Stimulated activated CD8-positive, alpha-beta memory T cell treated with anti-CD3 and anti-CD28 coated beads, Interleukin-15, amount 100 ng/mL, for 48 hours (primary cell): ENCODE measurements at regions not wholly inside any gene's neighbourhood (a gene's known extent, or its start where the extent isn't known, plus 50 kb on each side); places are given as distances from the start of the nearest gene placed in this dataset.

Source experiments
- DNase-seq, 2 donors: peaks; one replicate each; pipeline ENCODE4 v3.0.0-alpha.2; 2020; ENCODE audit warnings: low read depth in 2 of 2

DNA sequence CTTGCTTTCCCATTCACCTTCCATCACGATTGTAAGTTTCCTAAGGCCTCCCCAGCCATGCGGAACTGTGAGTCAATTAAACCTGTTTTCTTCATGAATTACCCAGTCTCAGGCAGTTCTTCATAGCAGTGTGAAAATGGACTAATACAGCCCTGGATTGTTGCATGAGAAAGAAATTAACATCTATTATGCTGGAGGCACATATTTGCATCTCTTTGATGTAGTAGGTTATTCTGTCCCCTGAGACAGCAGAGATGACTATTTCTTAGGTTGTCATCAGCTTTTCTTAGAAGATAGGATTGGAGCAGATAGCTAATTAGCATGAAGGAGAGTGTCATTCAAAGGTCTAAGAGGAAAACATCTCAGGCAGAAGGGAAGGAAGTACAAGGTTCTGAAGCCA lies 166.2 kb downstream of the OMA1 start:
- no peak for DNase-seq

DNA sequence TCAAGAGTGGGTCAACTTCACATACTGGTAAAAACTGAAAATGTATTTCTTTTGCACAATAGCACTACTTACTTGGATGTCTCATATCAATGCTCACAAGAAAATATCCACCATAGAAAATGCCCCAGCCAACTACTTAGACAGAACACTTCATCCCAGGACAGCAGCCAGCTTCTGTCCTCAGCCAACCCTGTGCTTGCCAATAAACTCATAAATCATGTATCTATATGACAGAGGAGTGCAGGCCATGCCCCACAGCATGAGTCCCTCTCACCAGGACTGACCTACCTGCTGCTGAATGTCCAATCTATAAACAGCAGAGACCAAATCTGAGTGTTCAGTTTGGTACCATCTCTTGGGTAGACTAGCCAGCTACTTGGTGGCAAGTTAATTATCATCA lies 179.3 kb downstream of the OMA1 start:
- no peak for DNase-seq

DNA sequence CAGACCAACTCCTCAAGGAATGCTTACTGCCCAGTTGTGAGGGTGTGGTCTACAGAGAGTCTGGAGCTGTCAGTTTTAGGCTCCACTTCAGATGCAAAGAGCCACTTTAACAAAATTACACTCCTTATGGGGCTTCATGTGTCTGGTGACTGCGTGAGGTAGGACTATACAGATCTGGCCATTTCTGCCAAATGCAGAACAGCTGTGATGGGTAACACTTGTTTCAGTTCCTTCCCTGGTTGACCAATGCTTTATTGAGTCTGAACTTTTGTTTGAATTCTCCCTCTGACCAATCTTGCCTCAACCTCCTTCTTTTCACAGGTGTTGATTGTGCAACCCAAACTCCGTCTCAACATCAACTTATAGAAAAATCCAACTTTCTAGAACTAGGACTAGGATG lies 181.2 kb downstream of the OMA1 start:
- no peak for DNase-seq

DNA sequence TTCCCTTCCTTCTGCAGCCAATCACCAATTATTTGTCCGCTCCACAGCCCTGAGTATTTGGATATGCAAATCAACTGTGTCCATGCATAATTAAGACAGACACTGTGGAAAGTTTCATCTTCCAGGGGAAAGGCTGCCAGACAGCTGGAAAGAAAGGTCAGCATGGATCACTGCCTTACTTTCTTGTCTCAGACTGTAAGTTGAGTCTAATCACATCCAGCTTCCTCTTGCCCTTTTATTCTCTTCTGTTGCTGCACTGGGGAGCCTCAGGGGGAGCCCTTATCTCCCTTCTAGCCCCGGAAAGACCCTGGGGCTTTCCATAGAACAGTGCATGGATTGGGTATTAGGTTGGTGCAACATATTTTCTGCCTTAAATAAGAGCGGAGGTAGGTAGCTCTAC lies 182.9 kb downstream of the OMA1 start:
- DNase-seq, result no peak

DNA sequence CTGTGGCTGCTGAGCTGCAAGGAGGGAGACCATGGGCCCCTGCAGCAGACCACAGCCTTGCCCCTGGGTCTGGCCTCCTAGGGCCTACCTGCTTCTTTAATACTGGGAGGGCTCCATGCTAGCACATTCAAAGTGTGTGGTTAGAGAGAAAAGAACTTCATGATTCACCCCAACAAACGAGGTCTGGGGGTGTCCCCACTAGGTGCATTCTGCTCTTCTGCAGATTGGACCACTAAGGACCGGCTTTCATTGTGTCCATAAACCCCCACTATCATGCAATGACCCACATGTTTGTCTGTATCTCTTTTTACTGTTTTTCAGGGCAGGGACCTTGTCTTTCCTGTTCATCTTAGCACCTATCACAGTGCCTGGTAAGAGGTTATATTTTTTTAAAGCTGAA lies 185.4 kb downstream of the OMA1 start:
- no peak for DNase-seq

DNA sequence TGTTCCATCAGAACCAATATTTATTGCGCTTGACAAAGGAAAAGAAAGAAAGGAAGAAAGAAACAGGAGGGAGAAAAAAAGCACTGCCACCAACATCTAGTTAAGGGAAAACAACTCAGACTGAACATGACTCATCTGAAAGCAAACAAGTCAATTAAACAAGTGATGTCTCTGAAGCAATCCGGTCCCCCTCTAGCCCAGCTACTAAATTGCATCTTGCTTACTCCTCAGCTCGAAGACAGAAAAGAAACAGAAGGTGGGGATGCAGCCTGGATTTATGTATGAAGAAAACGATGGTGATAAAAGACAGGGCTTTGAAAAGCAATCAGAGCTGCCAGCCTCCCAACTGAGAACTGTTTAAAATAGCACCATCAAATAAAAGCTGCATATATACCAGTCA lies 188.2 kb downstream of the OMA1 start:
- DNase-seq, result no peak

DNA sequence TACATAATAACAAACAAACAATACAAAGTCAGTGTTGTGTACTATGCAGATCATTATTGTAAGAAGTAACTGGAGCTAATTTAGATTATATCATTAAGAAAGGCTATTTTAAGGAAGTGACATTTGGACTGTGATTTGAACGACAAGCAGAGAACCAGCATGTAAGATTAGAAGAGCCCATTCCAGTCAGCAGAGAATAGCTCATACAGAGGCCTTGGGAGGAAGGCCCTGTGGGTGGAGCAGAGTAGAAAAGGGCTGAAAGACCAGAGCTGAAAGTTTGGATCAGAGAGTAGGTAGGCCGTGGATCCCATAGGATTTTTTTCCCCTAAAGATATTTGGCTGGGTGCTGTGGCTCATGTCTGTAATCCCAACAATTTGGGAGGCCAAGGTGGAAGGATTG lies 190.1 kb downstream of the OMA1 start:
- no peak for DNase-seq

DNA sequence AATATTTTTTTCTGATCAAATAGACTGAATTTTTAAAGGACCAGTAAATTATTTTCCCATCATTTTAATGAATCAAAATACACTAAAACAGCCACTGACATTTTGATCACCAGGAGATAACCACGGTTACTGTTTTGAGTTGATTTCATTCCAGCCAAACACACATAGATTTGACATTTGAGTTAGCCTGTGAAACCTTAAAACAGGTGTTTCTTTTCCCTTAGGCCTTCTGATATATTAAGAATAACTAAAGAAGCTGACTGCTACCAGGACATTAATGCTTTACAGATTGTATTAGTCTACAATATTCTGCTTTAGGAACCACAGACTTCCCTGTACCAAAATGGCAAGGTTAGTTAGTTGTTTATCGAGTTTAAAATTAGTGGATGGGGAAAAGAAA lies 193.4 kb downstream of the OMA1 start:
- DNase-seq, result no peak

DNA sequence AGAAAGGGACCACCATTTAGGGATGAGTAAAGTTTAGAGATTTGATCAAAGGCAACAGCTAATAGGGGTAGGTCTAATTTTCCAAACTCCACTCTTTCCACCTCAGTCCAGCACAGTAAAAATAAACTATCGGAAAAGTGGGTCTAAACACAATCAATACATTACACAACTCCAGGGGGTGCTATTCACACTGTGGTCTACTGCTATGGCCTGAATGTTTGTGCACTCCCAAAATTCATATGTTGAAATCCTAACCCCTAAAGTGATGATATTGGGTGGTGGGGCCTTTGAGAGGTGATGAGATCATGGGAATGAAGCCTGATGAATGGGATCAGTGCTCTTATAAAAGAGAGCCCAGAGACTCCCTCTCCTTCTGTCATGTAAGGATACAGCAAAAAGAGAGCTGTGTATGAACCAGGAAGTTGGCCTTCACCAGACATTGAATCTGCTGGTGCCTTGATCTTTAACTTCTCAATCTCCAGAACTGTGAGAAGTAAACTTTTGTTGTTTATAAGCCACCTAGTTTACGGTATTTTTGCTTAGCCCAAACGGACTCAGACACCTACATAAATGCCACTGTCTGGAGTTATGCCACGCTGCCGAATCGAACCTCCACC lies 193.9 kb downstream of the OMA1 start:
- no peak for DNase-seq

DNA sequence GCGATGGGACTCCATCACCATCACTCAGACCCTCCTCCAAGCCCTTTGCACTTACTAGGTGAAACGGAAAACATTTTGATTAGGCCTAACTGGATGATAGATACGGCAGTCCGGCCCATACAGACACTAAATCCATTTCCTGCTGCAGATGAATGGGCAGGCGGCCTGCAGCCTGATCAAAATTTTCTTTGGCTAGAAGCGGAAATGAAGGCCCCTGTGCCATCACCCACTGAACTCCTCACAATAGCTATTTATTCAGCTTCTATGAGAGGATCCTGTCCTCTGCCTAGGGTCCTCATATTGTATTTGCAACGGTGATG lies 200.5 kb downstream of the OMA1 start:
- no peak for DNase-seq

DNA sequence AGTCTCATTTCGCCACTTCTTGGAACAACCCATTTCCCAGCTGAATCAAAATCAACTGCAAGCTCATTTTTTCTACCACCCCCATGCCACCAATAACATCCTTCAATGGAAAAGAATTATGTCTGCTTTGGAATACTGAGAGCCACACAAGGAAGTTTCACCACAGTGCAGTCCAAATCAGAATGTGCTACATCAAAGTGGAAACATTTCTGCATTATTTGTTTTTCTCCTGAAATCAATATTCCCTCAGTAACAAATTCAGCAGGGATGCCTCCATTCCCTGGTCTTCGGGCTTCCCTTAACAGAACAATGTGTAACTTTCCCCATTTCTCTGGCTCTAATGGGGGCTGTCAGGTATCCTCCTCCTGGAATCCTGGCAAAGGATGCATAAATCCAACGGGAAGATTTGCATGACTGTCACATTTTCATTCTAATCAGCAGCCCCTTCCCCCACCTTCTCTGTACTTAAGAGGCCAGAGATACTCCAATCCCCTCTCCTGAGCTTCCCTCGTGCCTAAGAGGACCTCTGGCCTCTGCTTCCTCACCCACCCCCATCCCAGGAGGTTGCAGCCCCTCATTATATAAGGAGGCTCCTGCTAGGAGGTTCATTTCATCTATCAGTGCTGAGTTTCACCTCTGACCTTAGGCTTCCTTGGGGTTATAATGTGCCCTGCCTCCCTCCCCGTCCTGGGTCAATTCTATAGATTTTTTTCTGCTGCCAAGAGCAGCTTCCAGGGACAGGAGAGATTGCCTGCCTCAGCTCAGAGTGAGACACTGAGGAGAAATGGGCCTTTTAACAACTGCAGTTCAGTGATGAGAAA lies 201.1 kb downstream of the OMA1 start:
- DNase-seq, result no peak

DNA sequence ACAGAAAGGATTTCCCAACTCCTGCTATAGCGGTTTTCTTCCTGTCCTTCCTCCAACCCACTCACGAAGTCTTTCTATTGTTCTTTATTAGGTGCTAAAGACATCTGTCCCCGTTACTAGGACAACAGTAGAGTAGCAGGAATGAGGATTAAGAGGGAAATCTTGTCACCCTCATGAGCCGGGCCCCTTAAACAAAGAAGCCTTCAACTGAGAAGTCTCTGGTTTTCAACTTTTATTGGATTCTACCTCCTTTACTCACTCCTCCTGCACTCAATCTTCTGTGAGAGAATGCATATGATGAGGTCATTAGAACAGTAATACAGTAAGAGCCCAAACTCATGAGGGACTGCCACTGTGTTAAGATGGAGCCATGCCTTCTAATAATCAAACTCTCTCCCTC lies 206.3 kb downstream of the OMA1 start:
- no peak for DNase-seq

DNA sequence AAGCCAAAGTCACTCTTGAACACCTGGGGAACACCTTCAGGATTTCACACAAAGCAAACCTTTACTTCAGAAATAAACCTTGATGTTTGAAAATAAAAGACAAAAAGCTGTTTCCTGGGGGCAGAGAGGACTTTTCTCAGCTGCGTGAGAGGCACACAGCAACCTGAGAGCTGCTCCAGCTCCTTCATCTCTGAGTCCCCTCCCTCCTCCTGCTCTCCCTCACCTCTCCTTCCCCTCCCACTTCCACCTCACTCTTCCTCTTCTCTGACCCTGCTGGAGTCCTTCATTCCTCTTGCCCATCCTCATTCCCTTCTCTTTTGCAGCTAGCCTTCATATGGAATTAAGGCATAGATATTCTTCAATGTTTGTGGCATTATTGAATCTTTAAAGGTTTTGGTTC lies 208.4 kb downstream of the OMA1 start:
- DNase-seq, result no peak

DNA sequence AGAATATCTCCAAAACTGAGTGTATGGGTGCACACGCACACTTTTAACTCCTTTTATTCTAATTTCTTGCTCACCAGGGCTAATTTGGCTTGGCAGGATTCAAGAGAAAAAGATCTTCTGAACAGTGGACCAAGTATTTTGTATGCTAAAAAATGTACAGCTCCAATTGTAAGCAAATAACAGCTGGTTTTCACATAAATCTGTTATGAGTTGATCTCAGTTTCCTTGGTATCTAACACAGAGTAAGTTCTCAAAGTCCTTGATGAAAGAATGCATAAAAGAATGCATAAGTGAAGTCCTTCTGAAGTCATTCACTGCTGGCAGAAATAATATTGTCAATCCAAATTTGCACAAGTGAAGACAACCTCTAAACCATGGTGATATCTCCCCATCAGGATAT lies 213.0 kb downstream of the OMA1 start:
- no peak for DNase-seq

DNA sequence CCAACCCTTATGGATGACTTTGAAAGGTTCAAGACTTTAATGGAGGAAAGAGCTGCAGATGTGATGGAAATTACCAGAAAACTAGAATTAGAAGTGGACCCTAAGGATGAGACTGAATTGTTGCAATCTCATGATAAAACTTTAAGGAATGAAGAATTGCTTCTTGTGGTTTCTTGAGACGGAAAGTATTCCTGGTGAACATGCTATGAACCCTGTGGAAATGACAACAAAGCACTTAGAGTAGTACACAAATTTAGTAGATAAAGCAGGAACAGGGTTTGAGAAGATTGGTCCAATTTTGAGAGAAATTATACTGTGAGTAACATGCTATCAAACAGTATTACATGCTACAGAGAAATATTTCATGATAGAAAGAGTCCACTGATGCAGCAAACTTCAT lies 215.4 kb downstream of the OMA1 start:
- no peak for DNase-seq

DNA sequence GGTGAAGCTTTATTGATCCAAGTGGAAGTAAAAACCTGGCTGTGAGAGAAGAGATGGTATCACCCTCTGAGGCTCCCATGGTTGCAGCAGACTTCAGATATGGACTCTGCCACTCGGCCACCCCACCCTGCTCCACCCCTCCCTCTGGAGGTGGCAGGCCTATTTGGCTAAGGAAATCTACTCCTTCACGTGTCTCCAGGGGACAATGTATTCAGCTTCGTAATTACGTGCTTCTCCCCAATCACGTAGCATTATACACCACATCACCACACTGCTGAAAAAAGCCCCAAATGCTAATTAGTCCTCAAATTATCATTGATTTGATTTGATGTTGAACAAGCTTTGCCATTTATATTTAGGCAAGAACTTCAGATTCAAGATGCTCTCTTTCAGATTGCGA lies 220.7 kb downstream of the OMA1 start:
- DNase-seq, result no peak

DNA sequence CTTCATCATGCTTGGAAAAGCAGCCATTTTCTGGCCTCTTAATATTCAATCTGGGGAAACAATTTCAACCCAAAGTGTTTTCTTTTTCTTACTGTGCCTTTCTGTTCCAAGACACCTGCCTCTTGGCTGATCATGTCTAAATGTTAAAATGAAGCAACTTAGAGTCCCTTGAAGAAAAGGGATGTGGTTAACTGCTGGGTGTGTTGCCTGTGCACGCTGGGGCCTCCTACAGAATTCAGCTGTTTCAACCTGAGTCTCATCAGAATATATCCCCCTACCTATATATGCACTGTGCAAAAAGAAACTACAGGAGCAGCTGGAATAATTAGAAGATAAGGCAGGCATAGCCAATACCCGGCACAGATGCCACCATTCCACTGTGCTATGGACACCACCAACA lies 222.0 kb downstream of the OMA1 start:
- DNase-seq, result no peak

DNA sequence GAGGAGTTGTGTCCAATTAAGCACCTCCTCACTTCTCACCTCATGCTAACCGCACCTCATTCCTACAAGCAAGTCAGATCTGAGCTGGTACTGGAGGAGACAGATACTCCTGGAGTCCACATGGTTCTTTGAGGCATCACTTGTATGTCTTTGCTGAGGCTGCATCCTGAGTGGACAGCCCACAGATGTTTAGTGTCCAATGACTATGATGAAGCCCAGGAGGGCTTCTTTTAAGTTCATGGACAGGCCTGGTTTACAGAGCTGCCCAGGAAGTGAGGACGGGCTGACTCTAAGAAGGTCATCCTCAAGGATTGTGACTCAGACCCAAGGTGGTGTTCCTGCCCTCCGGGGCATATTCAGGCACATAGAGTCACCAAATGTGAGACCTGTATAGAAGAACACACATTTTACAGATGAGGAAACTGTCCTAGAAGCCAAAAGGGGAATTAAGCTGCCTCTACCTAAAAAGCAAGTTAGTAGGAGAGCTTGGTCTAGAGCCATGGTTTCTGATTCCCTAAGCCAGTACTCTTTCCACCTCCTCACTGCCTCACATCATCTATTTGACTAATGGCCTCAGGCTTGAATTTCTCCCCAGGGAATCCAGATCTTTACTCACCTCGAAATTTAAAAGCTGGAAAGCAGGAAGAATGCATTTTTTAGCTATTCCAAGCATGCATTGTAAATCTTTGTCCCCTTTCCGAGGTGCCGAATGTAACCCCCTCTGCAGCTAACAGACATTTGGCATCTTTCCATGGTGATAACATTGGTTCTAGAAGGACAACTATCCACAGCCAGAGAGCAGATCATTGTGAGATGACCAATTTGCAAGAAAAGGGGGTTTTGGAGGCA lies 228.1 kb downstream of the OMA1 start:
- DNase-seq, result no peak

DNA sequence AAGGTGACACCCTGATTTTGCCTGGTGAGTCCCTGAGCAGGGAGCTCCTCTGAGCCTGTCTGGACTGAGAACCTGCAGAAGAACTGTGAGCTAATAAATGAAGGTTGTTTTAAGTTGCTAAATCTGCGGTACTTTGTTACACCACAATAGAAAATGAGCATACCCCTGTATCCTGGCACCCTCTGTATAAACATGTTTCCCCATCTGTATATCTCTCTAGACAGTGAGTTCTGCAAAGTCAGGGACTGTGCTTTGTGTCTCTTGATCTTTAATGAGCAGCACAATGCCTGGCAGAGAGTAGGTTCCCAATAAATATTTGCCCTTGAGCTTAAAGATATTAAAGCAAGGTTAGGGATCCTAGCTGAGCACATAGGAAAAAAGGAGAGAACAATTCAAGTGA lies 228.8 kb downstream of the OMA1 start:
- DNase-seq, result no peak

DNA sequence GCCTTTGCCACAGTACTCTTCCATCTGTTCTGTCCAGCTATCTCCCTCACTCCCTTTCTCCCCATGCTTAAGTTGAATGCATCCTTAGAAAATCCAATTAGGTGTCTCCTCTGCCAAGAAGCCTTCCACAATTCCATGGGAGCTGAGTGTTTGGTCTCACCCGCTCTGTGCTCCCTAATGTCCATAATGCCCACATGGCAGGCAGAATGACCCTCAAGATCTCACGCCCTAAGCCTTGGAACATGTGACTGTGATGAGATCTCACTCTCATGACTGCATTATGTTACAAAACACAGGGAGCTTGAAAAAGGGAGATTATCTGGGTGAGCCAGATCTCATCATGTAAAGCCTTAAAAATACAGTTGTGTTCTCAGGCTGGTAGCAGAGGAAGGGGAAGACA lies 229.4 kb downstream of the OMA1 start:
- no peak for DNase-seq

DNA sequence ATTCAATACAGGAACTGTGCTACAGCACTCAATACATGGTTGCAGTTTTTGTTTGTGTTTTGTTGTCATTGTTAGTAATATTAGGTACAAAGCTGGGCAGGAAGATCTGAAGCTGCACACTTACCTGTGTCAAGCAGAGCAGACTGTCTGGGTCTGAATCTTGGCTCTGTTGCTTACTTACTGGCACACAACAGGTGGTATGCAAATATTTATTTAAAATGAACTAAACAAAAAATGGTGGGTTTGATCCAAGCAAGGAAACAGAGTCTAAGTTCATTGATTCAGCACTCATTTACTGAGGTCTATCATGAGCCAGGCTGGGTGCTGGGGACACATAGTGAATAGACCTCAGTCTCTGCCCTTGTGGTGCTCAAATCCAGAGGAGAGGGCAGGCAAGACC lies 230.4 kb downstream of the OMA1 start:
- DNase-seq, result no peak

DNA sequence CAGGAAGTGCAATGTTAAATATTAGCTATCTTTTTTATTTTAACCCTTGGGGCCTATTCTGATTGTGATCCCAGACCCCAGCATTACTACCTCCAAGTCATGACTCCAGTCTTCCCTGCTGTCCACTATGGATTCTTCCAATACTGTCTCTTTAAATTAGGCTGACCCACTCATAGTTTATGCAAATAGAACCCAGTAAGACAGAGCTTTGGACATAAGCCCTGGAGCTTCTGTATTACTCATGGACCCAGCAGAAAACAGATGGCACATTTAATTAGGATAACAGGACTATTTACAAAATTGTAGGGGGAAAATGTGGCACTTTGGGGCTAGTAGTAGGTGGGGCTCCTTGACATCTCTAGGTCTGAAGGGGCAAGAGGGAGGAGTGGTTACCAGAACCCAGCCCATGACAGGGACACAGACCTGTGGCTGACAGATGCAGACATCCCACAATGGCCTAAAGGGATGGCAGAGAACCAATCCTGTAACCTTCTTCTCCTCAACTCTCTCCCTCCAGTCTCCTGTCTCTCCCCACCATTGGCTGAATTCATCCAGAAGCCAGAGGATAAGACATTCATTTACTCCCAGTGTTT lies 233.5 kb downstream of the OMA1 start:
- no peak for DNase-seq

DNA sequence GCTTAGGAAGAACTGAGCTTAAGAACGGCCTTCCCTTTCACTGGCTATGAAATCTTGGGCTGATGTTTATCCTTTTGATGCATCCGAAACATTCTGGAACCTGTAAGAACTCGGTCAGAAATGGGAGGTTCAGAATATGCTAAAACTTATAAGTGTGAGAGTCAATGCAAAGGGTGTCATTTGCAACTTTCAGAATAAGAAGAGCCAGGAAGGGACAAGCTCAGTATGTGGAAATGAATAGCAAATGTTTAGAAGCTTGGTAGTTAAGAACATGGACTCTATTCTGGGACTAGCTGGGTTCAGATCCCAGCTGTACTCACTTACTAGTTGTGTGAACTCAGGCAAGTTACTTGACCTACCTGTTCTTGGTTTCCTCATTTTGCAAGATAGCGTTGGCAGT lies 234.1 kb downstream of the OMA1 start:
- DNase-seq, result no peak
